HL-60 (cell line): ENCODE measurements at regions not wholly inside any gene's neighbourhood (a gene's known extent, or its start where the extent isn't known, plus 50 kb on each side); places are given as distances from the start of the nearest gene placed in this dataset.

Experiments
- GABPA ChIP-seq: IDR thresholded peaks from 2 replicates; pipeline ENCODE4 v1.6.1; 2012; ENCODE audit warnings: low read depth
- POLR2AphosphoS5 ChIP-seq: IDR thresholded peaks from 2 replicates; pipeline ENCODE4 v1.6.1; 2012; ENCODE audit warnings: low read depth
- REST ChIP-seq: IDR thresholded peaks from 2 replicates; pipeline ENCODE4 v1.6.1; 2012; ENCODE audit warnings: low read depth; ENCODE audit not compliant: insufficient replicate concordance
- SPI1 ChIP-seq: IDR thresholded peaks from 2 replicates; pipeline ENCODE4 v1.6.1; 2012; ENCODE audit warnings: low read depth, mild to moderate bottlenecking, borderline replicate concordance
- TF ChIP-seq, protein P1 (sequence below): IDR thresholded peaks from one replicate; pipeline ENCODE4 v1.5.1; 2011; ENCODE audit warnings: low read length, control low read depth, inconsistent platforms; ENCODE audit not compliant: insufficient read depth

DNA sequence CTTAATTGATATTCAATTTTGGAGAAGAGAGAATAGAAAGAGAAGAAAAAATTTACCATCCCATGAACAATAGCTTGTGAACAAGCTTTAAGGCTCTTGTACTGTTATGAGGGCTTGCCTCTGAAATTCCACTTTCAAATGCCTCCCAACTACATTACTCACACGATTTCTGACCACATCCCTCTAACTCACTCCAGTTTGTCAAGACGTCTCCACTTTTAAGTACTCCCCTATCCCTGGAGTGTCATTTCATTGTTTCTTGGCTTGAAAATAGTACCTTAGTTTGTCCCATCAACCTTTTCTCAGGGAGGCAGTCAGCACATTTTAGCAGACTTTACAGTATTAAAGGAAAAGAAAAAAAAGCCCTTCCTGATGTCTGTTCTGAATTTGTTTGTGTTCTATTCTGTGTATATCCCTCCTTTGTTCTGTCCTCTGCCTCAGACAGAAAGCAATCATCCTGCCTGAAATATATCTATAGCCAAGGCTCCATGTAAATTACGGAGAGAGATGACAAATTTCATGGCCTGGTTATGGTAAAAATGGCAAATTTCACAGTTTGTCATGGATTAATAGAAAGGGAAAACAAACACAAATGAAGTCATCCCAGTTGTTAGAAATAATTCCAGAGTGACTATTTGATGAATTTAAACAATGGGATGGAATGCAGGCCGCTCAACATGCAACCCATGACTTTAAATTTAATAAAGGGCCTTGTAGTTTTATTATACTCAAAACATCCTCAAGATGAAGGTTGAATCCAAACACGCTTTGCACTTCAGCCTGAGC is 228.8 kb downstream of the ETAA1 start:
- TF ChIP-seq POLR2AphosphoS5, result no peak
- TF ChIP-seq, protein P1, sequence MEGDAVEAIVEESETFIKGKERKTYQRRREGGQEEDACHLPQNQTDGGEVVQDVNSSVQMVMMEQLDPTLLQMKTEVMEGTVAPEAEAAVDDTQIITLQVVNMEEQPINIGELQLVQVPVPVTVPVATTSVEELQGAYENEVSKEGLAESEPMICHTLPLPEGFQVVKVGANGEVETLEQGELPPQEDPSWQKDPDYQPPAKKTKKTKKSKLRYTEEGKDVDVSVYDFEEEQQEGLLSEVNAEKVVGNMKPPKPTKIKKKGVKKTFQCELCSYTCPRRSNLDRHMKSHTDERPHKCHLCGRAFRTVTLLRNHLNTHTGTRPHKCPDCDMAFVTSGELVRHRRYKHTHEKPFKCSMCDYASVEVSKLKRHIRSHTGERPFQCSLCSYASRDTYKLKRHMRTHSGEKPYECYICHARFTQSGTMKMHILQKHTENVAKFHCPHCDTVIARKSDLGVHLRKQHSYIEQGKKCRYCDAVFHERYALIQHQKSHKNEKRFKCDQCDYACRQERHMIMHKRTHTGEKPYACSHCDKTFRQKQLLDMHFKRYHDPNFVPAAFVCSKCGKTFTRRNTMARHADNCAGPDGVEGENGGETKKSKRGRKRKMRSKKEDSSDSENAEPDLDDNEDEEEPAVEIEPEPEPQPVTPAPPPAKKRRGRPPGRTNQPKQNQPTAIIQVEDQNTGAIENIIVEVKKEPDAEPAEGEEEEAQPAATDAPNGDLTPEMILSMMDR, result no peak
- TF ChIP-seq REST, result no peak
- no peak for TF ChIP-seq SPI1
- TF ChIP-seq GABPA, result no peak
